ENCODE measurements at regions not wholly inside any gene's neighbourhood (a gene's known extent, or its start where the extent isn't known, plus 50 kb on each side); places are given as distances from the start of the nearest gene placed in this dataset.

GRCh38 chr1:30637183-30637980 lies 86.0 kb downstream of the MATN1 start:
- DNase-seq, result no peak

- DNase-seq, result no peak
These were observed 86.8 kb downstream of the MATN1 start for GRCh38 chr1:30636621-30637020.

GRCh38 chr1:30635391-30635975 lies 87.9 kb downstream of the MATN1 start:
- no peak for DNase-seq

- no peak for DNase-seq
These were observed 88.9 kb downstream of the MATN1 start for GRCh38 chr1:30634507-30634906.

DNA sequence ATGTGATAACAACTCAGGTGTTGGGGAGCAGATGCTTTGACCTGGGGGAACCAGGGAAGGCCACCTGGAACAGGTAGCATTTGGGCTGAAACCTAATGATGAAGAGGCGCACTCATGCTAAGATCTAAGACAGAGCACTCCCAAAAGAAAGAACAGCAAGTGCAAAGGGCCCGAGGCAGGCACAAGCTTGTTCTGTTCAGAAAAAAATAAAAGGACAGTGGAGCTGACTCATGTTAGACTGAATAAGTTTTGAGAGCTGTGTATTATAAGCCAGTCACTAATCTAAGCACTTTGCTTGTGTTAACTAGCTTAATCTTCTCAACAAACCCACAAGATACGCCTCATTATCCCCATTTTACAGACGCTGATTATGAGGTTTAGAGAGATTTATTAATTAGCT lies 90.1 kb downstream of the MATN1 start:
- DNase-seq, result no peak

DNA sequence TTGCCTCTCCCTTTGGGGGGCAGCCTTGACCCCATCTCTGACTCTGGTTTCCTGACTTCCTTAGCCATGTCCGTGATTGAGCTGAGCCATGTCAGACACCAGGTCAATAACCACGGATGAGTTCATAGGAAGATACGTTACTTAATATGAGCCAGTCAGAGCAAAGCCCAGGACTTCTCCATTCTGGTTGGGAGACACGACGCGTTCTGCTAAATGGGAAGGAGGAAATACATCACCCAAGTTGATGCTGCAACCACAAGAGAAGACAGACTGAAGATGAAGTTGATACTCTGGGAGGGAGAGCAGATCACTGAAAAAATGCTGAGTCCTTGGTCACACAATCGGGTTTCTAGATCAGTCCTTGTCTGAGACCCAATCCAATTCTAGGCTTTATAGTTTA lies 90.9 kb downstream of the MATN1 start:
- DNase-seq, result no peak

DNA sequence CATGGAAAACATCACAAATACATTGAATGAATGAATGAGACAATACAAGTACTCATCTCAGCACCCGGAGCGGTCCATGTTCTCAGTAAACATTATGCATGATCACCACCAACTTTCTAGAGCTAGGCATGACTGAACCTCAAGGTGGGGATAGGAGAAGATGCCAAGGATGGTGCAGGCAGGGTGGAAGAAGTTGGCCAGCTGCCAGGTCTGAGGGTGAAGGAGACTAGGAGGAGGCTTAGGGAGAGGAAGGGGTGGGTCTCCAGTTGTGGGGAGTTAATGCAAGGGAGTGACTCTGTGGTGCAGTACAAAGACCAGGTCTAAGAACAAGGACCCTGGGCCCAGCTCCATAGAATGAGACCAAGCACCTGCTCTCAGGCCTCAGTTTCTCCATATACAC lies 91.7 kb downstream of the MATN1 start:
- DNase-seq, result no peak

DNA sequence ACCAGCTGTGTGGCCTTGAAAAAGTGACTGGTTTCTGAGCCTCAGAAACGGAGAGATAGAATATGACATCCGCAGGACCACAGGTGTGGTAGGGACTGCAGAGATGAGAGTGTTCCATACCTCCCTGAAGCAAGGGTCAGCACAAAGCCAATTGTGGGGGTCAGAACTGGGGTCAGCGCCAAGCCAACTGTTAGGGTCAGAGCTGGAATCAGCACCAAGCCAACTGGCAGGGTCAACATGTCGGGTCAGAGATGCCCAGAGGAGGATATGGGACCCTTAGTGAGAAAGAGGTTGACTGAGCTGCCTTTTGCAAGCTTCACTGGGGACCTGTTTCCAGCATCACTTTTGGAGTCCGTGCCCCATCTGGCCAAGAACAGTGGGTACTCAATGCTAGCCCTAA lies 93.9 kb downstream of the MATN1 start:
- DNase-seq, result no peak

DNA sequence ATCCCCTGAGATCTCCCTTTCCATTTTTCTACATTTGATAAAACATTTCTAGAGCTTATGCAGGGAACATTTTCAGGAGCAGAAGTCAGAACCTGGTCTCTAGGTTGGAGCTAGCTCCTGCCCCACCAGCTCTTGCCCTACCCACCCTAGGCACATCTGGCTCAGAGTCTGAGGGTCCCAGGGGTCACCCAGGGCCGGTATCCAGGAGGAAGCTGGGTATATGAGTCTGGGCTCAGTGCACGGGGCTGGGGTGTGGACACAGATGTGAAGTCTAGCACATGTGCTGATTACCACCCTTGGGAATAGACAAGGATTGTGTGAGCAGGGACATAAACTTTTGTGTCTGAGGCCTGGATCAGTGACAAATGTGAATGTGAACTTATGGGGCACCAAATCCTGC lies 95.4 kb downstream of the MATN1 start:
- DNase-seq, result no peak

- DNase-seq, result no peak
These were observed 96.2 kb downstream of the MATN1 start for GRCh38 chr1:30627206-30627605.

GRCh38 chr1:30623431-30623830 lies 100.0 kb downstream of the MATN1 start:
- no peak for DNase-seq

DNA sequence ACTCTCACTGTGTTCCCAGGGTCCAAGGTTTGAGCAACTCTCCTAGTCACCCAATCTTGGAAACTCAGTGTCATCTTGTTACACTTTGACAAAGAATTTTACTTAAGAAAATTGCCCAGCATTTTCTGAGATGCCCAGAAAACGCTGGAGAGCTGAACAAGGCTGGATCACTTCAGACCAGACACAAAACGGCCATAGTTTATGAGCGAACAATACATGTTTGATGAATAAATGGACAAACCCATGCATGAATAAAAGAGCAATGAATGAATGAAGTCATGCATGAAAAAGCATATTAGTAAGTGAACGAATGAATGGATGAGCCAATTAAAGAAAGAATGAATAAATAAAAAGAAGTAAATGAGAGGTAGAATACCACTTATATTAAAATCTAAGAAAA lies 103.8 kb downstream of the MATN1 start:
- DNase-seq, result no peak

DNA sequence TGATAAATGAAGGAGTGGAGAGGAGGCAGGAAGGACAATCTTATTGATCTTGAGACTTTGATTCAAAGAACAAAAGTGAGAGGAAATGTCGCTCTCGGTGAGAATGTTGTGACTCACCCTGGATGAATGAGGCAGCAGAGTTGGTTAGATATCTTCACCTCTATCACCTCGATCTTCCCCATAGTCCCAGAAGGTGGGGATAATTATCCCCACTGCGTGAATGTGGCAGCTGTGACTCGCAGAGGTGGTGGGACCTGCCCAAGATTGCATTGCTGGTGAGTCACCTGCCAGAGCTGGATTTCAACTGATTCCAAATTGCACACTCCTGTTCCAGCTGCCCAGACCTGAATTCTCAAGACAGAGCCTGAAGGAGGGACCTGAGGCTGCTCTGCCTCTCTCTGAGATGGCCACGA lies 105.0 kb downstream of the MATN1 start:
- no peak for DNase-seq

DNA sequence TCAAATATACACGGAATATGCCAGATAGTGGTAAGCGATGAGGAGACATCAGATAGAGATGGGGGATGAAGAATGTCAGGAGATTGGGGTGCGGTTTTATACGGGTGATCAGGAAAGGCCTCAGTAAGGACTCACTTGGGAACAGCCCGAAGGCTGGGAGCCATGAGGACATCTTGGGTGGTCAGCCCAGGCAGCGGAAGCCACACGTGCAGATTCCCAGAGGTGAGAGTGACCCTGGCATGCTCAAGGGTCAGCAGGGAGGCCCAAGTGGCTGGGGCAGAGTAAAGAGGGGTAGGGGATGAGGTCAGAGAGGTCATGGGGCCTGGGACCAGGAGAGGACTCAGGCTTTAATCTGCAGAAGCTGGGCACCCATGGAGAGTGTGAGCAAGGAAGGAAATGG lies 106.6 kb downstream of the MATN1 start:
- no peak for DNase-seq

DNA sequence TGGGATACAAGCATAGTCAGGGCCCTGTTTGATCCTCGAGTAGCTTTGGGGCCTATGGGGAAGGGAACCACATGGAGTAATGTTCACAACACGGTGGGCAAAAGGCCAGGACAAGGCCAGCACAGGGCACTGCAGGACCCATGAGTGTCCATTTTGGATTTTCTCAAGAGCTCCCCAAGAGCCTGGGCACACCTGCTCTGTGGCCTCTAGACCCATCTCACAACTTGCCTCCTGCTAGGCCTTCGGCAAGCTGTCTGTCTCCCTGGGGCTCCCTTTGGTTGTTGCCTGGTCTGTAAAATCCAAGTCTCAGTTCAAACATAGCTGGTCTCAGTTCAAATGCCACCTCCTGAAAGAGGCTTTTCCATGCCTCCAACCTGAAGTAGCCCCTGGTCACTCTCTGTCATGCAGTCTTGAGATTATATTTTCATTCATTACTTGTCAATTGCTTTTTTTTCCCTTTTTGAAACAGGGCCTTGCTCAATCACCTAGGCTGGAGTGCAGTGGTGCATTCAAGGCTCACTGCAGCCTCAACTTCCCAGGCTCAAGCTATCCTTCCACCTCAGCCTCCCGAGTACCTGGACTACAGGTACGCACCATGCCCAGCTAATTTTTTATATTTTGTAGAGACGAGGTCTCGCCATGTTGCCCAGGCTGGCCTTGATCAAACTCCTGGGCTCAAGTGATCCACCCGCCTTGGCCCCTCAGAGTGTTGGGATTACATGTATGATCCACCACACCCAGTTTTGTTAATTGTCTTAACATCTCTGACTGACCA lies 107.4 kb downstream of the MATN1 start:
- no peak for DNase-seq

- DNase-seq, result no peak
These were observed 108.1 kb downstream of the MATN1 start for GRCh38 chr1:30615076-30615795.

GRCh38 chr1:30613188-30613587 lies 110.2 kb downstream of the MATN1 start:
- no peak for DNase-seq

DNA sequence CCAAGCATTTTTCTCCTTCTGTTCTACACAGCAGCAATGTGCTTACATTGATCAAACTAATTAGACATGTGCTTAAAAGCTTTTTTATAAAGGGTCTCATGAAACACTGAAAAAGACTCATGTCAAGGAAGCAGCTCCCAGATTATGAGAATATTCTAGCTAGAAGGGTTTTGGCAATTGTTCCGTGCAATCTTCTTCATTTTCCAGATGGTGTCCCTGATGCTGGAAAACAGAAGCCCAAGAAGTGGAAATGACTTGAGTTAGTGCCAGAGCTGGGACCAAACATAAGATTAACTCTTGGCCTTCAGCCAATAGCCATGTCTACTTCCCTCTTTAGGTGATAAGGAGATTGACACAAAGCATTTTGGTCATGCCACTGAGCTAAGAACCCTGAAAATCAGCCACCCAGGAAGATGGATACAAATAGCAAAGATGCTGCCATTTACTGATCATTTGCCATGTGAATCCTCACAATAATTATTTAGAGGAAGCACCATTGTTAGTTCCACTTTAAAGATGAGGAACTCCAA lies 110.8 kb downstream of the MATN1 start:
- peak; percentile 4 for DNase-seq

DNA sequence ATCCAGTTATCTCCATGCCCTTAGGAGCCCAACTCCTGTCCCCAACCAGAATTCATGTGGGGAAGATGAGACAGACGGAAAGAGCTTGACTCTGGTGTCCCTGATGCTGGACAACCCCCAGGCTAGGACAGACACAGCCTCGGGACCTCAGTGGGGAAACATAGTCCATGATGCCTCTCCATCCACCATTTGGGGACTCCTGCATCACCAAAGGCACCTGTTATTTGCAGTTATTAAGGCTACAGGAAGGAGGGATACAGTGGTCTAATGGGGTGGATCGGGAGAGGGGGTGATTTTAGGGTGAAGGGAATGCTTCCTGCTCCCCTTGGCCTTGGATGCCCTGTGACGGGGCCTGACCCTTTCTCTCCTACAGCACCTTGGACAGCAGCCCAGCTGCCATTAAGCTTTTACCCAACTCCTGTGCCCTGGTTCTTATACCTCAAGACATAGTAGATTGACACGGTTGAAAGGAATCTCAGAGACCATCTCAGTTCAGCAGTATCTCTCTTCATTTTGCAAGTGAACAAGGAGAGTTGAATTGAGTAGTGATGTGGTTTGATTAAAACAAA lies 111.6 kb downstream of the MATN1 start:
- no peak for DNase-seq

GRCh38 chr1:30610917-30611316 lies 112.5 kb downstream of the MATN1 start:
- DNase-seq, result no peak

- DNase-seq, result no peak
These were observed 113.4 kb downstream of the MATN1 start for GRCh38 chr1:30609999-30610345.

DNA sequence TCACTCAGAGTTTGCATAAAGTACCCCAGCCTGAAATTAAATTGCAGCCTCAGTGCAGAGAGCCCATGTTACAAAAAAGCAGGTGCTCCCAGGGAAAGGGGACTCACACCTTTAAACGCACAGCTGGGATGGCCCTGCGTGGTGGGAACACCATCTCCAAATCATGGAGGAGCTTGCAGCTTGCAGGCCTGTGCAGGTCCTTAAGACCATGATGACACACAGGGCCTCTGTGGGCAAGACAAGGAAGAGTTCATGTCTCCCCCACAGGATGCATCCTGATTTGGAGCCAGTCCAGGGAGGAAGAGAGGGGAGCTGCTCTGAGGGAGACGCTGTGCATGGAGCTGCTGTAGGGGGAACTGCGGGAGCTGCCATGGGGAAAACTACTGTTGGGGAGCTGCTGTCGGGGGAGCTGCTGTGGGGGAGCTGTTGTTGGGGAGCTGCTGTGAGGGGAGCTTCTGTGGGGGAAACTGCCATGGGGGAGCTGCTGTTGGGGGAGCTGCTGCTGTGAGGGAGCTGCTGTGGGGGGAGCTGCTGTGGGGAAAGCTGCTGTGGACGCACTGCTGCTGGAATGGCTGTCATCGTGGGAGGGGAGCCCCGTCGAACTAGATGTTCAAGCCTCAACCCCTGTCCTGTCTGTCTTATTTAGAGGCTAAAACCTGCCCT lies 113.9 kb downstream of the MATN1 start:
- DNase-seq, result no peak
